Heart left ventricle (tissue), 16 donors: ENCODE measurements at regions not wholly inside any gene's neighbourhood (a gene's known extent, or its start where the extent isn't known, plus 50 kb on each side); places are given as distances from the start of the nearest gene placed in this dataset.
"Not testable (repeated sequence)": the region's sequence is repeated elsewhere in the genome, so short reads cannot be mapped to it uniquely, and the experiment has no call there.

Experiments
- ATAC-seq, 4 donors: fragments of 200-7000 bp; cut with Tn5 transposase; one replicate each; pipeline ENCODE4 v1.9.1; 2020 to 2022; ENCODE audit warnings: moderate library complexity in 4 of 4, mild to moderate bottlenecking in 3 of 4, moderate number of reproducible peaks in 1 of 4
- DNase-seq, 5 donors: peaks; one replicate each; pipeline ENCODE4 v3.0.0-alpha.2; 2020
- H3K27ac ChIP-seq, 12 donors: fragments of 200-600 bp; sonication (generic) in 4 of 12; one replicate each; pipeline versions ENCODE4 v1.5.0 to v1.8.0; 2016 to 2022; ENCODE audit warnings: mild to moderate bottlenecking in 2 of 12
- H3K27me3 ChIP-seq, 9 donors: fragments of 200-600 bp; sonication (generic) in 2 of 9; one replicate each; pipeline versions ENCODE4 v1.5.1 to v1.8.0; 2016 to 2022; ENCODE audit warnings: mild to moderate bottlenecking in 3 of 9
- H3K36me3 ChIP-seq, 9 donors: fragments of 200-600 bp; sonication (generic) in 2 of 9; one replicate each; pipeline versions ENCODE4 v1.5.0 to v1.8.0; 2018 to 2022; ENCODE audit warnings: mild to moderate bottlenecking in 2 of 9
- H3K4me1 ChIP-seq, 12 donors: fragments of 200-600 bp; sonication (generic) in 4 of 12; one replicate each; pipeline versions ENCODE4 v1.5.0 to v1.8.0; 2016 to 2022; ENCODE audit warnings: mild to moderate bottlenecking in 3 of 12
- H3K4me3 ChIP-seq, 12 donors: fragments of 200-600 bp; sonication (generic) in 4 of 12; one replicate each; pipeline versions ENCODE4 v1.5.0 to v1.8.0; 2017 to 2022; ENCODE audit warnings: mild to moderate bottlenecking in 9 of 12, moderate library complexity in 4 of 12
- H3K9me3 ChIP-seq, 12 donors: fragments of 200-600 bp; sonication (generic) in 4 of 12; one replicate each; pipeline versions ENCODE4 v1.5.0 to v1.8.0; 2016 to 2022; ENCODE audit warnings: mild to moderate bottlenecking in 1 of 12
- POLR2A ChIP-seq, 2 donors: fragments of 450-650 bp; IDR thresholded peaks; one replicate each; pipeline ENCODE4 v1.6.1; 2017; ENCODE audit warnings: antibody characterized with exemption in 2 of 2, mild to moderate bottlenecking in 2 of 2, moderate library complexity in 2 of 2
- WGBS, 4 donors: extraction: QIAGEN DNeasy Blood & Tissue Kit in 2 of 4; methylation state at CpG; one replicate each; pipeline versions ENCODE4 v1.1.5 to v1.1.7; 2013 to 2018; 5-methylcytosine and 5-hydroxymethylcytosine counted together
- intact Hi-C, 10 donors: fragments of 100-400 bp; cut with DNase I; formaldehyde crosslinking; loops; one replicate each; pipeline versions ENCODE4 v1.11.1 to v1.14.2; 2022
- TF ChIP-seq, protein P1 (sequence below), 12 donors: fragments of 200-600 bp; sonication (generic) in 4 of 12; IDR thresholded peaks; one replicate each; pipeline versions ENCODE4 v1.5.0 to v1.8.0; 2018 to 2022; ENCODE audit warnings: antibody characterized with exemption in 12 of 12, mild to moderate bottlenecking in 5 of 12
- donor health status: ischemic (EF 13 %, LVEDD 7.1; RV severe dilation, severe dysfunction).
- donor health status: healthy with polysubstance abuse.
- donor health status: DM: no; HTN: yes; CAD: no.
- donor health status: DM: no; HTN: no; CAD: no.
- donor health status: ischemic (EF 25% LVEDD 6.9; RV normal size, moderate dysfunction).
- donor health status: ischemic (EF 25% LVEDD 5.7; RV mildly dilated, moderate dysfunction).
- donor health status: healthy.
- donor health status: DM: yes; HTN: yes; CAD: no.
- donor health status: ischemic (EF 35%, LVEDD 5.7; RV mildly dilated, moderate dysfunction).
- donor health status: nonischemic (EF 11% LVEDD 7.7; RV severe dilation, severe dysfunction).
- donor health status: DM: yes; HTN: yes; CAD: no.
- donor health status: PGD.
- donor health status: ischemic (EF 29% LVEDD 5.4; RV normal size, mild dysfunction).
- donor health status: nonischemic (EF 23%, LVEDD 6.1; RV moderate dilation, normal function).

DNA sequence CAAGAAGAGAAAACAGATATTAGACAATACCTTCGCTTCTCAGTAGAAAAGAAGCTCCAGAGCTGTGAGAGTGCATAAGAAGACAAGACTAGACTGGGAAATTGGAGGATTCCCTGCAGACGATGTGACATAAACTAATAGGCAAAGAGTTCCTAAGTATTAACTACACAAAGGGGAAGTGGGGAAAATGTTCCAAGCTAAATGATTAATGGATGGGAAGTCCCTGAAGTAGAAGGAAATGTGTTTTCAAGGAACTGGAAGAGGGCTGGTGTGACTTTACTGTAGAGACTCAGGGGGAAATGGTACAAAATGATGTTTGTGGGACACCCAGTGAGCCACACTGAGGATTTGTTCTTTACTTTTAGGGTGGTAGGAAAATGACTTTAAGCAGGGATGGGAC is 69.7 kb upstream of the DCLK2 start:
- TF ChIP-seq, protein P1, sequence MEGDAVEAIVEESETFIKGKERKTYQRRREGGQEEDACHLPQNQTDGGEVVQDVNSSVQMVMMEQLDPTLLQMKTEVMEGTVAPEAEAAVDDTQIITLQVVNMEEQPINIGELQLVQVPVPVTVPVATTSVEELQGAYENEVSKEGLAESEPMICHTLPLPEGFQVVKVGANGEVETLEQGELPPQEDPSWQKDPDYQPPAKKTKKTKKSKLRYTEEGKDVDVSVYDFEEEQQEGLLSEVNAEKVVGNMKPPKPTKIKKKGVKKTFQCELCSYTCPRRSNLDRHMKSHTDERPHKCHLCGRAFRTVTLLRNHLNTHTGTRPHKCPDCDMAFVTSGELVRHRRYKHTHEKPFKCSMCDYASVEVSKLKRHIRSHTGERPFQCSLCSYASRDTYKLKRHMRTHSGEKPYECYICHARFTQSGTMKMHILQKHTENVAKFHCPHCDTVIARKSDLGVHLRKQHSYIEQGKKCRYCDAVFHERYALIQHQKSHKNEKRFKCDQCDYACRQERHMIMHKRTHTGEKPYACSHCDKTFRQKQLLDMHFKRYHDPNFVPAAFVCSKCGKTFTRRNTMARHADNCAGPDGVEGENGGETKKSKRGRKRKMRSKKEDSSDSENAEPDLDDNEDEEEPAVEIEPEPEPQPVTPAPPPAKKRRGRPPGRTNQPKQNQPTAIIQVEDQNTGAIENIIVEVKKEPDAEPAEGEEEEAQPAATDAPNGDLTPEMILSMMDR (IDR thresholded peaks at IDR 0.05): no peak
- no peak for TF ChIP-seq POLR2A (IDR thresholded peaks at IDR 0.05)
- 83 to 86% (median 85%) methylated on average over 2 of the region's 2 CpGs for WGBS, 4 donors
- intact Hi-C loops: loop anchor here in 6 of 10 donors (2.0 to 10.0 kb wide), 7 partner anchors 66 to 866 kb away; partner anchors contain the start of gene DCLK2 (in 1 of the 6)
- peaks cover 0 to 43% (median 26%) of the 10 kb centered on the region in 12 donors for H3K4me1 ChIP-seq
- DNase-seq (no peak), ATAC-seq (no peak)
- no peak overlapping the region for H3K4me3 ChIP-seq
- no peaks in the 10 kb centered on the region for H3K9me3 ChIP-seq
- no peak overlapping the region for H3K27ac ChIP-seq
- no peaks in the 10 kb centered on the region for H3K36me3 ChIP-seq
- no peaks in the 10 kb centered on the region for H3K27me3 ChIP-seq

DNA sequence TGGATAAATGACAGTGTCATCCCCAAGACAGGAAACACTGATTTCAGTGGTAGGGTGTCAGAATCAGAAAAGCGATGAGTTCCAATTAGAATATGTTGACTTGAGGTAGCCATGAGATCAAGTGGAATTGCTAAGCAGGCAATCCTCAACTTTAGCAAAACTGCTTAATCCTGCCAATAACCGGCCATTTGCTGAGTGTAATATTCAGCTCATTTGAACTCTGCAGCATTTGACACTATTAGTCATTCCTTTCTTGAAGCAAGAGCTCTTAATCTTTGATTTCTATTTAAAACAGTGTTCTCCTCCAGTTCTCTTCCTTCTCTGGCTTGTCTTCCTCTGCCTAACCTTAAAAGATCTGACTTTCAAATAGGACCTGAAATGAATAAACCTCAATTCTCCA is 68.7 kb upstream of the DCLK2 start:
- no peaks in the 10 kb centered on the region for H3K27me3 ChIP-seq
- H3K36me3 ChIP-seq: no peaks in the 10 kb centered on the region
- TF ChIP-seq, protein P1 (IDR thresholded peaks at IDR 0.05): no peak
- no peak for TF ChIP-seq POLR2A (IDR thresholded peaks at IDR 0.05)
- H3K4me3 ChIP-seq: no peak overlapping the region
- ATAC-seq (no peak), DNase-seq (no peak)
- H3K9me3 ChIP-seq: no peaks in the 10 kb centered on the region
- intact Hi-C loops: loop anchor here in 6 of 10 donors (2.0 to 10.0 kb wide), 7 partner anchors 65 to 865 kb away; partner anchors contain the start of gene DCLK2 (in 1 of the 6)
- peaks cover 0 to 34% (median 18%) of the 10 kb centered on the region in 12 donors for H3K4me1 ChIP-seq
- H3K27ac ChIP-seq: no peak overlapping the region
- WGBS, 4 donors: 87 to 98% (median 97%) methylated on average over 2 of the region's 2 CpGs

DNA sequence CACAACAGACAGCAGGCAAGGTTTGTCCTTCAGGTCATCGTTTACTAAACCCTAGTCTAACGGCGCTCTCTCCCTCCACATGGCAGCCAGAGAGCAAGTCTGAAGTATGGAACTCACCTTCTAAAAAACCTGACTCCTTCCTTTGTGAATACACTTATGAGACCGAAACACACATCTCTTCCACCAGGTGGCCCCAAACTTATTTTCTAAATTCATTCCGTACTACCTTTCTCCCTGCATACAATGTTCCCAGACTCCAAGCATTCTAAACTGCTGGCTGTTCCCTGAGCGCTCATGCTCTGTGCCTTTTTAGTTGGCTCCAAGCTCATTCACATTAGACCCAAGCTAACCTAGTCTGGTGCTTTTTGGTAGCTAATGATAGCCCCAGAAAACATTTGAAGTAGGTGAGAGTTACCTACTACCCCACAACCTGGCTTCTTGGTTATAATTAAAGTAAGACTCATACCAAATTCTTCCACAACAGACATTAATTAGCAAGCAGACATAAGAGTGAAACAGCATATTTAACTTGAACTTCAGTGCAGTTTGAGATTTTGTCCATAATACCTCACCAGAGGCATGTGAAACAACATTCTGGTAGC is 67.6 kb upstream of the DCLK2 start:
- peak in 3 of 5 donors; percentile 27 to 40 (median 33) for DNase-seq
- H3K4me3 ChIP-seq: no peak overlapping the region
- no peaks in the 10 kb centered on the region for H3K36me3 ChIP-seq
- no peak for TF ChIP-seq POLR2A (IDR thresholded peaks at IDR 0.05)
- TF ChIP-seq, protein P1 (IDR thresholded peaks at IDR 0.05): peak; percentile 37 to 73 (median 60)
- H3K27ac ChIP-seq: no peak overlapping the region
- H3K9me3 ChIP-seq: no peaks in the 10 kb centered on the region
- peak; percentile 78 to 84 (median 84) for ATAC-seq
- WGBS, 4 donors: 17 to 29% (median 24%) methylated on average over 5 to 6 of the region's 6 CpGs
- intact Hi-C loops: loop anchor here in 9 of 10 donors (1.0 to 10.0 kb wide), 11 partner anchors 52 to 233 kb away; partner anchors contain the start of gene DCLK2 (in 7 of the 9)
- H3K27me3 ChIP-seq: no peaks in the 10 kb centered on the region
- peaks cover 0 to 23% (median 10%) of the 10 kb centered on the region in 12 donors for H3K4me1 ChIP-seq

DNA sequence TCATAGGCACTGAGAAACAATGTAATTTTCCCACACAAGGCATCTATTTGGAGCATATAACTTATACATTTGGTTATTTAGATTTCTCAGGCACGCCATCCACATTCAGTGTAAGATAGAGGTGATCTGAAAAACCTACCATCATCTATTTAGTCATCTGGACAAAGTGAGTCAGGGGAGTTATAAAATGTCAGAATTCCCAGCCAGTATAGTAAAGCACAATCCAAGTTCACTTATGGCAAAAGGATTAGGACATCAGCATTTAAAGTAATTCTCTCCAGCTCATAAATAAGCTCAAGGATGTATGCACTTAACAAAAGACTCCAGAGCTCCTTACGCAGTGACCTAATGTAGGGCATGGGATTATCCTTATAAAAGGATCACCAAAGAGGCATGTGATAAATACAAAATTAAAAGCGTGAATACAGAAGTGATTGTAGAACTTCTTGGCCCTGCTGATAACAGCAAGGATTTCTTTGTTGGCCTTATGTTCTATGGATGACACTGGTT is 65.3 kb upstream of the DCLK2 start:
- no peaks in the 10 kb centered on the region for H3K36me3 ChIP-seq
- no peak for DNase-seq
- H3K27ac ChIP-seq: no peak overlapping the region
- no peak overlapping the region for H3K4me3 ChIP-seq
- H3K27me3 ChIP-seq: no peaks in the 10 kb centered on the region
- TF ChIP-seq POLR2A (IDR thresholded peaks at IDR 0.05): no peak
- TF ChIP-seq, protein P1 (IDR thresholded peaks at IDR 0.05): no peak
- intact Hi-C loops: loop anchor here in 7 of 10 donors (5.0 to 10.0 kb wide), 5 partner anchors 49 to 229 kb away; partner anchors contain the start of gene DCLK2 (in 6 of the 7)
- peaks cover 0 to 7% (median 0%) of the 10 kb centered on the region in 12 donors for H3K4me1 ChIP-seq
- ATAC-seq: no peak
- 77 to 98% (median 95%) methylated on average over 3 of the region's 3 CpGs for WGBS, 4 donors
- no peaks in the 10 kb centered on the region for H3K9me3 ChIP-seq

DNA sequence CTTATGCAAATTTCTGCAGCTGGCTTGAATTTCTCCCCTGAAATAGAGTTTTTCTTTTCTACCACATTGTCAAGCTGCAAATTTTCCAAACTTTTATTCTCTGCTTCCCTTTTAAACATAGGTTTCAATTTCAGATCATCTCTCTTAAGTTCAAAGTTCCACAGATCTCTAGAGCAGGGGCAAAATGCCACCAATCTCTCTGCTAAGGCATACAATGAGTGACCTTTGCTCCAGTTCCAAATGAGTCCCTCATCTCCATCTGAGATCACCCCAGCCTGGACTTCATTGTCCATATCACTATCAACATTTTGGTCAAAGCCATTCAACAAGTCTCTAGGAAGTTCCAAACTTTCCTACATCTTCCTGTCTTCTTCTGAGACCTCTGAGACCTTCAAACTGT is 62.3 kb upstream of the DCLK2 start:
- H3K4me1 ChIP-seq, H3K27ac ChIP-seq, H3K4me3 ChIP-seq, H3K9me3 ChIP-seq, H3K27me3 ChIP-seq, ATAC-seq, DNase-seq, H3K36me3 ChIP-seq: not testable (repeated sequence)
- intact Hi-C loops: loop anchor here in 1 of 10 donors (10.0 kb wide), 1 partner anchor 59 kb away; the partner anchor contains the start of gene DCLK2

DNA sequence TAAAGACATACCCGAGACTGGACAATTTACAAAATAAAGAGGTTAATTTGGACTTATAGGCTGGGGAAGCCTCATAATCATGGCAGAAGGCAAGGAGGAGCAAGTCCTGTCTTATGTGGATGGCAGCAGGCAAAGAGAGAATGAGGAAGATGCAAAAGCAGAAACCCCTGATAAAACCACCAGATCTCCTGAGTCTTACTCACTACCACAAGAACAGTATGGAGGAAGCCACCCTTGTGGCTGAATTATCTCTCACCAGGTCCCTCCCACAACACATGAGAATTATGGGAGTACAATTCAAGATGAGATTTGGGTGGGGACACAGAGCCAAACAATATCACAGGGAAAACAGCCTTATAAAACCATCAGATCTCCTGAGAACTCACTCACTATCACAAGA is 61.6 kb upstream of the DCLK2 start:
- H3K9me3 ChIP-seq, H3K27ac ChIP-seq, H3K36me3 ChIP-seq, DNase-seq, H3K27me3 ChIP-seq, H3K4me3 ChIP-seq, H3K4me1 ChIP-seq, ATAC-seq: not testable (repeated sequence)
- 85 to 92% (median 88%) methylated on average over 1 of the region's 1 CpG for WGBS, 4 donors
- intact Hi-C loops: loop anchor here in 1 of 10 donors (10.0 kb wide), 1 partner anchor 58 kb away; the partner anchor contains the start of gene DCLK2
